Activated T-helper 1 cell treated with Interleukin-2 at 50 U/mL for 16 hours (primary cell): ENCODE measurements at regions not wholly inside any gene's neighbourhood (a gene's known extent, or its start where the extent isn't known, plus 50 kb on each side); places are given as distances from the start of the nearest gene placed in this dataset.

Source experiments
- DNase-seq: peaks from one replicate; pipeline ENCODE4 v3.0.0-alpha.2; 2020; ENCODE audit warnings: low read depth

- no peak for DNase-seq
Measured at GRCh38 chr14:97524589-97525319, 727.6 kb downstream of the VRK1 start.

- no peak for DNase-seq
Measured at GRCh38 chr14:97527993-97528392, 730.8 kb downstream of the VRK1 start.

- DNase-seq = no peak
Measured at GRCh38 chr14:97532052-97532451, 734.9 kb downstream of the VRK1 start.

- no peak for DNase-seq
Measured at GRCh38 chr14:97536421-97536820, 739.2 kb downstream of the VRK1 start.

GRCh38 chr14:97538749-97539410 is 741.7 kb downstream of the VRK1 start:
- no peak for DNase-seq

GRCh38 chr14:97539411-97539795 is 742.2 kb downstream of the VRK1 start:
- no peak for DNase-seq

GRCh38 chr14:97539884-97540283 is 742.7 kb downstream of the VRK1 start:
- no peak for DNase-seq

GRCh38 chr14:97543221-97543620 is 746.0 kb downstream of the VRK1 start:
- no peak for DNase-seq

- DNase-seq = no peak
Measured at GRCh38 chr14:97543816-97544215, 746.6 kb downstream of the VRK1 start.

GRCh38 chr14:97544571-97544970 is 747.4 kb downstream of the VRK1 start:
- no peak for DNase-seq

GRCh38 chr14:97546491-97547230 is 749.5 kb downstream of the VRK1 start:
- no peak for DNase-seq

GRCh38 chr14:97550463-97550862 is 753.3 kb downstream of the VRK1 start:
- no peak for DNase-seq

GRCh38 chr14:97554597-97554996 is 757.4 kb downstream of the VRK1 start:
- DNase-seq = no peak

- DNase-seq = no peak
Measured at GRCh38 chr14:97564334-97564733, 767.2 kb downstream of the VRK1 start.

GRCh38 chr14:97571201-97571600 is 774.0 kb downstream of the VRK1 start:
- no peak for DNase-seq

GRCh38 chr14:97571866-97572555 is 774.8 kb downstream of the VRK1 start:
- DNase-seq = no peak

GRCh38 chr14:97572583-97573458 is 775.6 kb downstream of the VRK1 start:
- DNase-seq = no peak

GRCh38 chr14:97575677-97576076 is 778.5 kb downstream of the VRK1 start:
- DNase-seq = no peak

- no peak for DNase-seq
Measured at GRCh38 chr14:97578982-97579548, 781.9 kb downstream of the VRK1 start.

- no peak for DNase-seq
Measured at GRCh38 chr14:97581016-97581415, 783.8 kb downstream of the VRK1 start.

- DNase-seq = no peak
Measured at GRCh38 chr14:97582022-97582421, 784.8 kb downstream of the VRK1 start.
